ENCODE measurements at regions not wholly inside any gene's neighbourhood (a gene's known extent, or its start where the extent isn't known, plus 50 kb on each side); places are given as distances from the start of the nearest gene placed in this dataset.

DNA sequence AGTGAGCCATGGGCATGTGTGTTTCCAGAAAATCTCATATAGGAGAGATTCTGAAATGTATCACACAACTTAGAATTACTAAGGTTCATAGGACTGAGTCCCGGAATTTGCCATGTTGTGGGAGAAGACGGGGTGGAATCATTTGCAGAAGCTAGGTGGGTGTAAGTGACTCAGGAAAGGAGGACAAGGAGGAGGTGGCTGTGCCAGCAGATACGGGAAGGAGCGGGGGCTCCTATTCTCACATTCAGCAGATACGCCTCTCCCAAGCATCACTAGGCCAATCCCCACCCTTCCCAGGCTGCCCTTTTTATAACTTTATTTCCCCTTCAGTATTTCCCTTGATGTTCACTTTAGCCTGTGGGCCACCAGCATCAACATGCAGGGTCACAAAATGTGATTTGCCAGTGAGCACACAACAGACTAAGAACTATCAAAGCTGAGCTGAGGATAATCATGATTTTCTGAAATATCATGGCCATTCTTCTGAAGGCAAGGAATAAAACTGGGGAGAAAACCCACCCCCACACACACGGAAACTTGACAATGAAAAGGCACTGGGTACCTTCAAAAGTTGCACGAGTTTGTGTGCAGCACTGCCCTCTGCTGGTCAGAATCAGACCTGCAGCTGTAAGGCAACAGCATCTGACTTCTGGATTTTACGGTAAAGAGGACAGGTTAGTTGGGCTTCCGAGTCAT, 133.2 kb downstream of the MTX3 start:
- Histone ChIP-seq H3K4me1 (ENCODE audit: insufficient read depth, low read length, severe bottlenecking) (no peaks in the 10 kb centered on the region), H3K79me2 (ENCODE audit: insufficient read depth, low read length) (no peaks in the 10 kb centered on the region), H3K9ac (ENCODE audit: low read length) (no peak overlapping the region), H3K9me2 (ENCODE audit: low read depth, low read length) (no peaks in the 10 kb centered on the region), H2AFZ (ENCODE audit: low read length) (no peak overlapping the region), H3K36me3 (ENCODE audit: insufficient read depth, low read length) (no peaks in the 10 kb centered on the region), H3K9me3 (ENCODE audit: low read length) (0 out of 2 replicates have a peak, but pooled peaks cover 1% of the 10 kb centered on the region), H3K27me3 (ENCODE audit: insufficient read depth, low read length) (no peaks in the 10 kb centered on the region), H3K4me2 (ENCODE audit: low read length) (no peak overlapping the region), H4K20me1 (ENCODE audit: insufficient read depth, low read length) (no peaks in the 10 kb centered on the region), H3K4me3 (ENCODE audit: low read depth, low read length, poor library complexity, severe bottlenecking) (no peak overlapping the region), H3F3A (ENCODE audit: insufficient read depth, low read length) (no peaks in the 10 kb centered on the region), H3K27ac (ENCODE audit: low read depth, low read length, poor library complexity, severe bottlenecking) (no peak overlapping the region)
- TF ChIP-seq, protein P1, sequence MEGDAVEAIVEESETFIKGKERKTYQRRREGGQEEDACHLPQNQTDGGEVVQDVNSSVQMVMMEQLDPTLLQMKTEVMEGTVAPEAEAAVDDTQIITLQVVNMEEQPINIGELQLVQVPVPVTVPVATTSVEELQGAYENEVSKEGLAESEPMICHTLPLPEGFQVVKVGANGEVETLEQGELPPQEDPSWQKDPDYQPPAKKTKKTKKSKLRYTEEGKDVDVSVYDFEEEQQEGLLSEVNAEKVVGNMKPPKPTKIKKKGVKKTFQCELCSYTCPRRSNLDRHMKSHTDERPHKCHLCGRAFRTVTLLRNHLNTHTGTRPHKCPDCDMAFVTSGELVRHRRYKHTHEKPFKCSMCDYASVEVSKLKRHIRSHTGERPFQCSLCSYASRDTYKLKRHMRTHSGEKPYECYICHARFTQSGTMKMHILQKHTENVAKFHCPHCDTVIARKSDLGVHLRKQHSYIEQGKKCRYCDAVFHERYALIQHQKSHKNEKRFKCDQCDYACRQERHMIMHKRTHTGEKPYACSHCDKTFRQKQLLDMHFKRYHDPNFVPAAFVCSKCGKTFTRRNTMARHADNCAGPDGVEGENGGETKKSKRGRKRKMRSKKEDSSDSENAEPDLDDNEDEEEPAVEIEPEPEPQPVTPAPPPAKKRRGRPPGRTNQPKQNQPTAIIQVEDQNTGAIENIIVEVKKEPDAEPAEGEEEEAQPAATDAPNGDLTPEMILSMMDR (IDR thresholded peaks at IDR 0.05; ENCODE audit: low read length), result peak; percentile 97
- no peak for TF ChIP-seq EZH2 (IDR thresholded peaks at IDR 0.05; ENCODE audit: borderline replicate concordance, low read length)

DNA sequence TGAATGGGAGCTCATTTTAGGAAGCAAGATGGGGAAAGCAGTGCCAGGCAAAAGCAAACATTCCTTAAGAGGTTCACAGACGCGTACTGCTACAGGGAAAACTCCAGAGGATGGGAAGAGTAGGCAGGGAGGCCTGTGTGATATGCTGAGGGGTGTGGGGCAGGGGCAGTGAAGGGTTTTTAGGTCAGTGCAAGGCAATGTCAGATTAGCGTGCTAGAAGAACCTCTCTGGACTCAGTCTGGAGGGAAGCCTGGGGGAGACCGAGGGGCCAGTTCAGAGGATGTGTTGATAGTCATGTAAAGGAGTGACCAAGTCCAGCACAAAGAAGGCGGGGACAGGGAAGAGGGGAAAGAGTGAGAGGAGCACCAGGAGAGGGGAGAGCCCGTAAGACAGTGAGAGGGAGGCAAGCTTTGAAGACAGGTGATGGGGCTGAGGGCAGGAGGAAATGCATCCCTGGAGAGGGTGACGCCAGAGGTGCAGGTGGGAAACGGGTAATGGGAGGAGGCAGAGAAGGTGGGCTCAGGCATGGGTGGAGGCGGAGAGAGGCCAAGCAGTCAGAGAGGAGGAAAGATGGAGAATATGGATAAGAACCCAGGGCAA, 134.5 kb downstream of the MTX3 start:
- Histone ChIP-seq H3K27me3 (ENCODE audit: insufficient read depth, low read length) (no peaks in the 10 kb centered on the region), H3K4me2 (ENCODE audit: low read length) (no peak overlapping the region), H2AFZ (ENCODE audit: low read length) (no peak overlapping the region), H3K27ac (ENCODE audit: low read depth, low read length, poor library complexity, severe bottlenecking) (no peak overlapping the region), H3K36me3 (ENCODE audit: insufficient read depth, low read length) (no peaks in the 10 kb centered on the region), H3K4me3 (ENCODE audit: low read depth, low read length, poor library complexity, severe bottlenecking) (no peak overlapping the region), H3F3A (ENCODE audit: insufficient read depth, low read length) (no peaks in the 10 kb centered on the region), H4K20me1 (ENCODE audit: insufficient read depth, low read length) (no peaks in the 10 kb centered on the region), H3K4me1 (ENCODE audit: insufficient read depth, low read length, severe bottlenecking) (no peaks in the 10 kb centered on the region), H3K9me2 (ENCODE audit: low read depth, low read length) (no peaks in the 10 kb centered on the region), H3K9me3 (ENCODE audit: low read length) (no peaks in the 10 kb centered on the region), H3K9ac (ENCODE audit: low read length) (no peak overlapping the region), H3K79me2 (ENCODE audit: insufficient read depth, low read length) (no peaks in the 10 kb centered on the region)
- TF ChIP-seq, protein P1 (IDR thresholded peaks at IDR 0.05; ENCODE audit: low read length), result no peak
- TF ChIP-seq EZH2 (IDR thresholded peaks at IDR 0.05; ENCODE audit: borderline replicate concordance, low read length), result no peak

DNA sequence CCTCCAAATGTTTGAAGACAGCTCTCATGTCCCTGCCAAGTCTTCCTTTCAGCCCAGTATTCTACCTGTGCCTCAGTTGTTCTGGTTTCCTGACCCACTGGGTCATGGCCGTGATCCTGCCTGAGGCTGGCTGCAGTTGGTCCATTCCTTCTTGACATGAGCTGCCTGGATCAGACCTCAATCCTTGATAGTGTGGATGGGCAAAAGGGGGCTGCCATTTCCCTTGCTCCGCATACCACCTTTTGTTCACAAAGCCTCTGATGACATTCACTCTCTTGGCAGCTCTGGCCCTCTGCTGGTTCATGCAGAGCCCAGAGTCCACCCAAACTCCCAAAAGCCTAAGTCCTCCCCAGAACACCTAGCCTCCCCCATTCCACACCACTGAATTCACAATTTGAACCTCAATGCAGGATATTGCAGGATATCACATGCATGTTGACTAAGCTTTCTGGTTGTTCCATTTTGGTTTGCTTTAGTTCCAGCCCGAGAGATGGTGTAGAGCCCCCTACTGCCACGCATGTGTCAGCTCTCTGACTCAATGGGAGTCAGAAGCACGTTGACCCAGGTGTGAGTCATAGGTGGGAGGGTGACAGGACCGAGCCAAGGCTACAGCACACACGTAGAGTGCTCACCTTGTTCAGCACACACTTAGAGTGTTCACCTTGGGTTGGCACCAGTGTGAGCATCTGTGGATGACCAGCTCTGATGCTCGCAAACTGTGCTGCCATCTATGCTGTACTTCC, 137.2 kb downstream of the MTX3 start:
- Histone ChIP-seq H3K79me2 (ENCODE audit: insufficient read depth, low read length) (no peaks in the 10 kb centered on the region), H3K9ac (ENCODE audit: low read length) (no peak overlapping the region), H4K20me1 (ENCODE audit: insufficient read depth, low read length) (no peaks in the 10 kb centered on the region), H3K9me3 (ENCODE audit: low read length) (no peaks in the 10 kb centered on the region), H3K4me1 (ENCODE audit: insufficient read depth, low read length, severe bottlenecking) (no peaks in the 10 kb centered on the region), H3K36me3 (ENCODE audit: insufficient read depth, low read length) (no peaks in the 10 kb centered on the region), H3K4me2 (ENCODE audit: low read length) (no peak overlapping the region), H3K4me3 (ENCODE audit: low read depth, low read length, poor library complexity, severe bottlenecking) (no peak overlapping the region), H3K27me3 (ENCODE audit: insufficient read depth, low read length) (no peaks in the 10 kb centered on the region), H3K27ac (ENCODE audit: low read depth, low read length, poor library complexity, severe bottlenecking) (no peak overlapping the region), H3F3A (ENCODE audit: insufficient read depth, low read length) (no peaks in the 10 kb centered on the region), H2AFZ (ENCODE audit: low read length) (no peak overlapping the region), H3K9me2 (ENCODE audit: low read depth, low read length) (no peaks in the 10 kb centered on the region)
- TF ChIP-seq, protein P1 (IDR thresholded peaks at IDR 0.05; ENCODE audit: low read length), result 0 out of 2 replicates have a peak, but pooled peaks have one; percentile 6
- TF ChIP-seq EZH2 (IDR thresholded peaks at IDR 0.05; ENCODE audit: borderline replicate concordance, low read length), result no peak

All from OCI-LY1 (cell line).